ENCODE measurements at regions not wholly inside any gene's neighbourhood (a gene's known extent, or its start where the extent isn't known, plus 50 kb on each side); places are given as distances from the start of the nearest gene placed in this dataset.

GRCh38 chr16:59046335-59046734 lies 312.2 kb upstream of the GOT2 start:
- TF ChIP-seq POLR2A (IDR thresholded peaks at IDR 0.05; ENCODE audit: low read depth) = no peak
- no peak for TF ChIP-seq CTCF (IDR thresholded peaks at IDR 0.05)
